GM06990 (cell line): ENCODE measurements at regions not wholly inside any gene's neighbourhood (a gene's known extent, or its start where the extent isn't known, plus 50 kb on each side); places are given as distances from the start of the nearest gene placed in this dataset.

Experiments
- DNase-seq: peaks from one replicate; pipeline ENCODE4 v3.0.0-alpha.2; 2011; ENCODE audit not compliant: insufficient read length; ENCODE audit errors: extremely low read depth
- H3K27me3 ChIP-seq: replicated peaks from 2 replicates; pipeline ENCODE4 v1.6.0; 2011; ENCODE audit warnings: low read length; ENCODE audit not compliant: control insufficient read depth, insufficient read depth
- H3K36me3 ChIP-seq: 2 replicates; pipeline ENCODE4 v1.5.1; 2011; ENCODE audit warnings: low read length; ENCODE audit not compliant: control insufficient read depth, insufficient read depth
- H3K4me3 ChIP-seq: replicated peaks from 2 replicates; pipeline ENCODE4 v1.5.1; 2011; ENCODE audit warnings: low read depth, mild to moderate bottlenecking, control low read depth, low read length
- CTCF ChIP-seq: IDR thresholded peaks from 2 replicates; pipeline ENCODE4 v1.5.1; 2011; ENCODE audit warnings: low read length, control low read depth, mild to moderate bottlenecking, inconsistent platforms; ENCODE audit not compliant: insufficient read depth, poor library complexity, severe bottlenecking

- TF ChIP-seq CTCF, result no peak
- Histone ChIP-seq H3K36me3 (no peaks in the 10 kb centered on the region), H3K27me3 (no peaks in the 10 kb centered on the region), H3K4me3 (no peak overlapping the region)
- no peak for DNase-seq
Measured at GRCh38 chr1:208421486-208421885, 177.3 kb upstream of the PLXNA2 start.

- H3K36me3 ChIP-seq, result no peaks in the 10 kb centered on the region
- TF ChIP-seq CTCF, result no peak
- H3K4me3 ChIP-seq, result no peak overlapping the region
- no peaks in the 10 kb centered on the region for H3K27me3 ChIP-seq
- DNase-seq, result no peak
Measured at GRCh38 chr1:208423526-208423925, 179.3 kb upstream of the PLXNA2 start.

- Histone ChIP-seq H3K36me3 (no peaks in the 10 kb centered on the region), H3K27me3 (no peaks in the 10 kb centered on the region; the same call in 1 of the 2 replicates), H3K4me3 (no peak overlapping the region)
- no peak for DNase-seq
- TF ChIP-seq CTCF, result no peak
Measured at GRCh38 chr1:208425096-208425495, 180.9 kb upstream of the PLXNA2 start.

GRCh38 chr1:208430220-208430619 lies 186.0 kb upstream of the PLXNA2 start:
- Histone ChIP-seq H3K27me3 (no peaks in the 10 kb centered on the region; the same call in 1 of the 2 replicates), H3K4me3 (no peak overlapping the region), H3K36me3 (no peaks in the 10 kb centered on the region)
- no peak for TF ChIP-seq CTCF
- no peak for DNase-seq

GRCh38 chr1:208431721-208432120 lies 187.5 kb upstream of the PLXNA2 start:
- H3K36me3 ChIP-seq, result no peaks in the 10 kb centered on the region
- TF ChIP-seq CTCF, result no peak
- no peak for DNase-seq
- H3K4me3 ChIP-seq, result no peak overlapping the region
- H3K27me3 ChIP-seq, result no peaks in the 10 kb centered on the region; the same call in 1 of the 2 replicates

- no peaks in the 10 kb centered on the region; the same call in 1 of the 2 replicates for H3K27me3 ChIP-seq
- H3K36me3 ChIP-seq, result no peaks in the 10 kb centered on the region
- DNase-seq, result no peak
- no peak for TF ChIP-seq CTCF
- no peak overlapping the region for H3K4me3 ChIP-seq
Measured at GRCh38 chr1:208432346-208432745, 188.2 kb upstream of the PLXNA2 start.
